Liver (tissue), 8 donors: ENCODE measurements at regions not wholly inside any gene's neighbourhood (a gene's known extent, or its start where the extent isn't known, plus 50 kb on each side); places are given as distances from the start of the nearest gene placed in this dataset.
"Not testable (repeated sequence)": the region's sequence is repeated elsewhere in the genome, so short reads cannot be mapped to it uniquely, and the experiment has no call there.

Source experiments
- DNase-seq: peaks from one replicate; pipeline ENCODE4 v3.0.0-alpha.2; 2017; ENCODE audit warnings: low spot score
- H3K27ac ChIP-seq, 2 donors: one replicate each; pipeline ENCODE4 v1.7.0; 2013; ENCODE audit warnings: inconsistent platforms in 2 of 2, low read length in 2 of 2, control low read depth in 1 of 2, low read depth in 1 of 2, mild to moderate bottlenecking in 1 of 2
- H3K27me3 ChIP-seq, 4 donors: one replicate each; pipeline versions ENCODE4 v1.6.1 to v1.7.0; 2013; ENCODE audit warnings: low read length in 3 of 4, inconsistent platforms in 1 of 4, mild to moderate bottlenecking in 1 of 4, moderate library complexity in 1 of 4; ENCODE audit not compliant: control insufficient read depth in 4 of 4, insufficient read depth in 4 of 4
- H3K36me3 ChIP-seq, 4 donors: one replicate each; pipeline versions ENCODE4 v1.6.1 to v1.7.0; 2013; ENCODE audit warnings: low read length in 3 of 4, mild to moderate bottlenecking in 3 of 4, low read depth in 1 of 4, moderate library complexity in 1 of 4; ENCODE audit not compliant: control insufficient read depth in 4 of 4, insufficient read depth in 3 of 4
- H3K4me1 ChIP-seq, 4 donors: one replicate each; pipeline versions ENCODE4 v1.6.1 to v1.7.0; 2013; ENCODE audit warnings: low read length in 3 of 4, mild to moderate bottlenecking in 3 of 4, moderate library complexity in 1 of 4; ENCODE audit not compliant: control insufficient read depth in 4 of 4, insufficient read depth in 4 of 4
- H3K4me3 ChIP-seq, 3 donors: one replicate each; pipeline versions ENCODE4 v1.6.1 to v1.7.0; 2013; ENCODE audit warnings: low read length in 3 of 3, control low read depth in 1 of 3, low read depth in 1 of 3, mild to moderate bottlenecking in 1 of 3
- H3K9ac ChIP-seq, 2 donors: one replicate each; pipeline ENCODE4 v1.7.0; 2013; ENCODE audit warnings: low read length in 2 of 2, mild to moderate bottlenecking in 2 of 2, moderate library complexity in 2 of 2, control low read depth in 1 of 2, low read depth in 1 of 2
- H3K9me3 ChIP-seq, 4 donors: one replicate each; pipeline versions ENCODE4 v1.6.1 to v1.7.0; 2013; ENCODE audit warnings: low read length in 3 of 4; ENCODE audit not compliant: control insufficient read depth in 4 of 4
- FOXA1 ChIP-seq: IDR thresholded peaks from 2 replicates; pipeline ENCODE4 v1.6.1; 2016; ENCODE audit warnings: antibody characterized with exemption
- FOXA2 ChIP-seq: IDR thresholded peaks from 2 replicates; pipeline ENCODE4 v1.6.1; 2016; ENCODE audit warnings: antibody characterized with exemption
- HNF4A ChIP-seq, 2 donors: conservative IDR thresholded peaks; 2 replicates each; pipeline ENCODE4 v1.6.1; 2016; ENCODE audit warnings: antibody characterized with exemption in 2 of 2, mild to moderate bottlenecking in 2 of 2
- HNF4G ChIP-seq: IDR thresholded peaks from 2 replicates; pipeline ENCODE4 v1.6.1; 2016; ENCODE audit warnings: antibody characterized with exemption
- JUND ChIP-seq, 2 donors: IDR thresholded peaks; 2 replicates each; pipeline ENCODE4 v1.6.1; 2016; ENCODE audit warnings: antibody characterized with exemption in 2 of 2
- NR2F2 ChIP-seq: IDR thresholded peaks from 2 replicates; pipeline ENCODE4 v1.6.1; 2016; ENCODE audit warnings: antibody characterized with exemption
- RAD21 ChIP-seq, 2 donors: IDR thresholded peaks; 2 replicates each; pipeline ENCODE4 v1.6.1; 2016; ENCODE audit warnings: antibody characterized with exemption in 2 of 2, mild to moderate bottlenecking in 2 of 2
- RXRA ChIP-seq, 2 donors: IDR thresholded peaks; 2 replicates each; pipeline ENCODE4 v1.6.1; 2017 to 2018; ENCODE audit warnings: antibody characterized with exemption in 2 of 2, mild to moderate bottlenecking in 1 of 2
- SP1 ChIP-seq: IDR thresholded peaks from 2 replicates; pipeline ENCODE4 v1.6.1; 2018; ENCODE audit warnings: antibody characterized with exemption, mild to moderate bottlenecking
- TAF1 ChIP-seq: conservative IDR thresholded peaks from 2 replicates; pipeline ENCODE4 v1.6.1; 2016; ENCODE audit warnings: antibody characterized with exemption, mild to moderate bottlenecking
- YY1 ChIP-seq: IDR thresholded peaks from 2 replicates; pipeline ENCODE4 v1.6.1; 2016; ENCODE audit warnings: antibody characterized with exemption, mild to moderate bottlenecking
- WGBS: extraction: QIAGEN DNeasy Blood & Tissue Kit; methylation state at CpG from one replicate; pipeline ENCODE4 v1.1.7; 2013; 5-methylcytosine and 5-hydroxymethylcytosine counted together
- TF ChIP-seq, protein P1 (sequence below): fragments of 150-350 bp; IDR thresholded peaks from 2 replicates; pipeline ENCODE4 v1.5.1; 2017; ENCODE audit warnings: improper control_type of control experiment, low read depth, low read length; ENCODE audit not compliant: missing input control
- TF ChIP-seq, protein P2 (sequence below): IDR thresholded peaks from 2 replicates; pipeline ENCODE4 v1.6.1; 2016; ENCODE audit warnings: antibody characterized with exemption
- TF ChIP-seq, protein P3 (sequence below): IDR thresholded peaks from 2 replicates; pipeline ENCODE4 v1.6.1; 2016; ENCODE audit warnings: antibody characterized with exemption
- TF ChIP-seq, protein P4 (sequence below): IDR thresholded peaks from 2 replicates; pipeline ENCODE4 v1.6.1; 2016; ENCODE audit warnings: antibody characterized with exemption
- TF ChIP-seq, protein P5 (sequence below): IDR thresholded peaks from 2 replicates; pipeline ENCODE4 v1.6.1; 2016; ENCODE audit warnings: antibody characterized with exemption, mild to moderate bottlenecking
- donor health status: healthy.
- donor health status: healthy.
- donor health status: healthy.
- donor health status: healthy.
- donor health status: healthy.

DNA sequence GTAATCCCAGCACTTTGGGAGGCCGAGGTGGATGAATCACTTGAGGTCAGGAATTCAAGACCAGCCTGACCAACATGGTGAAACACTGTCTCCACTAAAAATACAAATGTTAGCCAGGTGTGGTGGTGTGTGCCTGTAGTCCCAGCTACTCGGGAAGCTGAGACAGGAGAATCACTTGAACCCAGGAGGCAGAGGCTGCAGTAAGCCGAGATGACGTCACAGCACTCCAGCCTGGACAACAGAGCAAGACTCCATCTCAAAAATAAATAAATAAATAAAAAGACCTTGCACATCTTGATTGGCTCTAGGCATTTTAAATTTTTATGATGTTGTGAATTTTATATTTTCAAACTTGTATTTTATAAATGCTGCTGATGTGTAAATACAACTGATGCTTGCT lies 141.7 kb downstream of the ARRDC3 start:
- H3K36me3 ChIP-seq, H3K27me3 ChIP-seq, H3K9me3 ChIP-seq, H3K4me1 ChIP-seq, H3K27ac ChIP-seq, H3K4me3 ChIP-seq, H3K9ac ChIP-seq, DNase-seq: not testable (repeated sequence)
- WGBS: 95% methylated on average over 4 of the region's 4 CpGs

DNA sequence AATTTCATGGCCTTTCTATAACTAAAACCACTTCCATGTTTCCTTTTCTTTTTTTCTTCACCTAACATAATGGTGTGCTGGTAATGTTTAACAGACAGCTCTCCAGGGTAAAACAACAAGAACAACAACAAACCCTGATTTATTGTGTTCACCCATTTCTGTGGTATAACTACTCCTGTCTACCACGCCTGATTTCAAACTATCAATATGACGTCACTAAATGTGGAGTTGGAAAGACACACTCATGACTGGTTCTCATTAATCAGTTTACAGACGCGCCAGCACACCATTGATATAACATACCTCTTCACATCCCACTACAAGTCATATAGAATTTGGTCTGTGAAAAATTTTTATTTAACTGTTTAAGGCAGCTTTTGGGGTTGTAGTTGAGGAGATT lies 142.9 kb downstream of the ARRDC3 start:
- H3K9me3 ChIP-seq: no peaks in the 10 kb centered on the region
- no peak for DNase-seq
- no peak overlapping the region for H3K4me3 ChIP-seq
- no peak overlapping the region for H3K27ac ChIP-seq
- H3K4me1 ChIP-seq: peaks cover 0 to 2% (median 0%) of the 10 kb centered on the region in 4 donors
- 97% methylated on average over 4 of the region's 4 CpGs for WGBS
- H3K27me3 ChIP-seq: no peaks in the 10 kb centered on the region
- no peak for TF ChIP-seq JUND (IDR thresholded peaks at IDR 0.05)
- TF ChIP-seq, protein P1, sequence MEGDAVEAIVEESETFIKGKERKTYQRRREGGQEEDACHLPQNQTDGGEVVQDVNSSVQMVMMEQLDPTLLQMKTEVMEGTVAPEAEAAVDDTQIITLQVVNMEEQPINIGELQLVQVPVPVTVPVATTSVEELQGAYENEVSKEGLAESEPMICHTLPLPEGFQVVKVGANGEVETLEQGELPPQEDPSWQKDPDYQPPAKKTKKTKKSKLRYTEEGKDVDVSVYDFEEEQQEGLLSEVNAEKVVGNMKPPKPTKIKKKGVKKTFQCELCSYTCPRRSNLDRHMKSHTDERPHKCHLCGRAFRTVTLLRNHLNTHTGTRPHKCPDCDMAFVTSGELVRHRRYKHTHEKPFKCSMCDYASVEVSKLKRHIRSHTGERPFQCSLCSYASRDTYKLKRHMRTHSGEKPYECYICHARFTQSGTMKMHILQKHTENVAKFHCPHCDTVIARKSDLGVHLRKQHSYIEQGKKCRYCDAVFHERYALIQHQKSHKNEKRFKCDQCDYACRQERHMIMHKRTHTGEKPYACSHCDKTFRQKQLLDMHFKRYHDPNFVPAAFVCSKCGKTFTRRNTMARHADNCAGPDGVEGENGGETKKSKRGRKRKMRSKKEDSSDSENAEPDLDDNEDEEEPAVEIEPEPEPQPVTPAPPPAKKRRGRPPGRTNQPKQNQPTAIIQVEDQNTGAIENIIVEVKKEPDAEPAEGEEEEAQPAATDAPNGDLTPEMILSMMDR: no peak
- no peak for TF ChIP-seq FOXA2
- TF ChIP-seq, protein P2, sequence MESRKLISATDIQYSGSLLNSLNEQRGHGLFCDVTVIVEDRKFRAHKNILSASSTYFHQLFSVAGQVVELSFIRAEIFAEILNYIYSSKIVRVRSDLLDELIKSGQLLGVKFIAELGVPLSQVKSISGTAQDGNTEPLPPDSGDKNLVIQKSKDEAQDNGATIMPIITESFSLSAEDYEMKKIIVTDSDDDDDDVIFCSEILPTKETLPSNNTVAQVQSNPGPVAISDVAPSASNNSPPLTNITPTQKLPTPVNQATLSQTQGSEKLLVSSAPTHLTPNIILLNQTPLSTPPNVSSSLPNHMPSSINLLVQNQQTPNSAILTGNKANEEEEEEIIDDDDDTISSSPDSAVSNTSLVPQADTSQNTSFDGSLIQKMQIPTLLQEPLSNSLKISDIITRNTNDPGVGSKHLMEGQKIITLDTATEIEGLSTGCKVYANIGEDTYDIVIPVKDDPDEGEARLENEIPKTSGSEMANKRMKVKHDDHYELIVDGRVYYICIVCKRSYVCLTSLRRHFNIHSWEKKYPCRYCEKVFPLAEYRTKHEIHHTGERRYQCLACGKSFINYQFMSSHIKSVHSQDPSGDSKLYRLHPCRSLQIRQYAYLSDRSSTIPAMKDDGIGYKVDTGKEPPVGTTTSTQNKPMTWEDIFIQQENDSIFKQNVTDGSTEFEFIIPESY: no peak
- TF ChIP-seq, protein P3, sequence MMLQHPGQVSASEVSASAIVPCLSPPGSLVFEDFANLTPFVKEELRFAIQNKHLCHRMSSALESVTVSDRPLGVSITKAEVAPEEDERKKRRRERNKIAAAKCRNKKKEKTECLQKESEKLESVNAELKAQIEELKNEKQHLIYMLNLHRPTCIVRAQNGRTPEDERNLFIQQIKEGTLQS: no peak
- H3K9ac ChIP-seq: no peak overlapping the region
- no peaks in the 10 kb centered on the region for H3K36me3 ChIP-seq

DNA sequence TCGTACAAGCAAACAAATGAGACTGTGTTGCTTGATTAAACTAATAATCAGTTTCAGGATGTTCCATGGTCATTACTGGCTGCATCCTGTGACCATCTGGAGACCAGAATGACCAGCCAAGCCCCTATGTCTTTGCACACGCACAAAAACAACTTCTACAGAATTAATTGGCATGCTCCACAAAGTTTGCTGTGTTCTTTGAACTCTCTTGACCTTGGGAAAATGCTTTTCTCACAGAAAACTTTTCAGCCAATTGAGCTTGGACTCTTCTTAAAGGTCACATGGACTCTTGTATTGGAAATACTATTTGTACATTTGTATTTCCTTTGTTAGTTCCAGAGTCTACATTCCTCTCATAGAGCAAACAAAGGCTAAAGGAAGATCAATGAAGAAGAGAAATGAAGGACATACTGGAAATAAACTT lies 147.8 kb downstream of the ARRDC3 start:
- peak overlapping the region; percentile 34 to 39 for H3K27ac ChIP-seq
- 27% methylated on average over 2 of the region's 2 CpGs for WGBS
- H3K9ac ChIP-seq: no peak overlapping the region
- no peaks in the 10 kb centered on the region for H3K9me3 ChIP-seq
- no peaks in the 10 kb centered on the region for H3K27me3 ChIP-seq
- no peak for DNase-seq
- no peak overlapping the region for H3K4me3 ChIP-seq
- no peaks in the 10 kb centered on the region for H3K36me3 ChIP-seq
- peaks cover 0 to 8% (median under 1%) of the 10 kb centered on the region in 4 donors for H3K4me1 ChIP-seq
- TF ChIP-seq FOXA2: no peak
- TF ChIP-seq YY1: peak; percentile 33
- peak; percentile 58 to 67 for TF ChIP-seq RXRA (IDR thresholded peaks at IDR 0.05)
- TF ChIP-seq, protein P4, sequence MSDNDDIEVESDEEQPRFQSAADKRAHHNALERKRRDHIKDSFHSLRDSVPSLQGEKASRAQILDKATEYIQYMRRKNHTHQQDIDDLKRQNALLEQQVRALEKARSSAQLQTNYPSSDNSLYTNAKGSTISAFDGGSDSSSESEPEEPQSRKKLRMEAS: no peak
- no peak for TF ChIP-seq TAF1
- TF ChIP-seq HNF4G: peak; percentile 6
- TF ChIP-seq, protein P5, sequence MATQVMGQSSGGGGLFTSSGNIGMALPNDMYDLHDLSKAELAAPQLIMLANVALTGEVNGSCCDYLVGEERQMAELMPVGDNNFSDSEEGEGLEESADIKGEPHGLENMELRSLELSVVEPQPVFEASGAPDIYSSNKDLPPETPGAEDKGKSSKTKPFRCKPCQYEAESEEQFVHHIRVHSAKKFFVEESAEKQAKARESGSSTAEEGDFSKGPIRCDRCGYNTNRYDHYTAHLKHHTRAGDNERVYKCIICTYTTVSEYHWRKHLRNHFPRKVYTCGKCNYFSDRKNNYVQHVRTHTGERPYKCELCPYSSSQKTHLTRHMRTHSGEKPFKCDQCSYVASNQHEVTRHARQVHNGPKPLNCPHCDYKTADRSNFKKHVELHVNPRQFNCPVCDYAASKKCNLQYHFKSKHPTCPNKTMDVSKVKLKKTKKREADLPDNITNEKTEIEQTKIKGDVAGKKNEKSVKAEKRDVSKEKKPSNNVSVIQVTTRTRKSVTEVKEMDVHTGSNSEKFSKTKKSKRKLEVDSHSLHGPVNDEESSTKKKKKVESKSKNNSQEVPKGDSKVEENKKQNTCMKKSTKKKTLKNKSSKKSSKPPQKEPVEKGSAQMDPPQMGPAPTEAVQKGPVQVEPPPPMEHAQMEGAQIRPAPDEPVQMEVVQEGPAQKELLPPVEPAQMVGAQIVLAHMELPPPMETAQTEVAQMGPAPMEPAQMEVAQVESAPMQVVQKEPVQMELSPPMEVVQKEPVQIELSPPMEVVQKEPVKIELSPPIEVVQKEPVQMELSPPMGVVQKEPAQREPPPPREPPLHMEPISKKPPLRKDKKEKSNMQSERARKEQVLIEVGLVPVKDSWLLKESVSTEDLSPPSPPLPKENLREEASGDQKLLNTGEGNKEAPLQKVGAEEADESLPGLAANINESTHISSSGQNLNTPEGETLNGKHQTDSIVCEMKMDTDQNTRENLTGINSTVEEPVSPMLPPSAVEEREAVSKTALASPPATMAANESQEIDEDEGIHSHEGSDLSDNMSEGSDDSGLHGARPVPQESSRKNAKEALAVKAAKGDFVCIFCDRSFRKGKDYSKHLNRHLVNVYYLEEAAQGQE: peak; percentile 27
- TF ChIP-seq JUND (IDR thresholded peaks at IDR 0.05): no peak
- TF ChIP-seq RAD21 (IDR thresholded peaks at IDR 0.05): peak in 1 of 2 donors; percentile 12
- TF ChIP-seq, protein P3: no peak
- TF ChIP-seq HNF4A (conservative IDR thresholded peaks at IDR 0.05): peak; percentile 64 to 69
- TF ChIP-seq, protein P2: no peak
- no peak for TF ChIP-seq FOXA1
- peak; percentile 78 for TF ChIP-seq NR2F2
- TF ChIP-seq SP1: peak; percentile 65
